NCI-H1092 (cell line): ENCODE measurements at regions not wholly inside any gene's neighbourhood (a gene's known extent, or its start where the extent isn't known, plus 50 kb on each side); places are given as distances from the start of the nearest gene placed in this dataset.
"Not testable (repeated sequence)": the region's sequence is repeated elsewhere in the genome, so short reads cannot be mapped to it uniquely, and the experiment has no call there.

ENCODE experiments used
- DNase-seq: peaks from one replicate; lab custom pipeline; 2025; lab: John Stamatoyannopoulos, UW

DNA sequence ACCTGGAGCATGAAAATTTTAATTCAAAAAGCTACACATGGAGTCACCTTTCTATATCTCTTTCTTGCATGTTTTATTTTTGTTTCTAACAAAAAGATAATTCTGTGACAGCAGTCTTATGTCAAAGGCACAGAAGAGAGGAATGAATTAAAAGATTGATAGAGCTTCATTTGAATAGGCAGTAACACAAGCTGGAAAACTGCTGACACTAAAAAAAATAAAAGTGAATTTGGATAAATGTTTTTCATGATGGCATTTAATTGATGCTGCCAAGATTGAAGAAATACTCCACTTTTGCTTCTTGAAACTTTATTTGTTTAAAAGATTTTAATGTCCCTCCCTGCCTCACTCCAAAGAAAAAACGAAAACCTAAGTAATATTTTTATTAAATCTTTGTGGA lies 887.4 kb downstream of the PLA2G4A start:
- no peak for DNase-seq

DNA sequence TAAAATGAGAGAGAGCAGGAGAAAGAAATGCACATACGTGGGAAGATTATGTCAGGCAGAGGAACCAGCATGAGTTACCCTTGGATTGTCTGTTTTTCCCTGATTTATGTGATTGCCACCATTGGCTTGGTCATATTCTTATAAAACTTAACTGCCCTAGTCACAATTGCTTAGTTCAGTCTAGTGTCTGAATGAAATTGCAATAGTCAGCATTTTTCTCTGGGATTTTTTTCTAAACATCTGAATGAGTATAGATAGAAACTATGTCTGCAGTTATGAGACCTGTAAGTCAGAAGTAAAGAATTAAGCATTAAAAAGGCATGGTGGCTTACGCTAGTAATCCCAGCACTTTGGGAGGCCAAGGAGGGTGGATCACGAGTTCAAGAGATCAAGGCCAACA lies 889.8 kb downstream of the PLA2G4A start:
- DNase-seq, result no peak

DNA sequence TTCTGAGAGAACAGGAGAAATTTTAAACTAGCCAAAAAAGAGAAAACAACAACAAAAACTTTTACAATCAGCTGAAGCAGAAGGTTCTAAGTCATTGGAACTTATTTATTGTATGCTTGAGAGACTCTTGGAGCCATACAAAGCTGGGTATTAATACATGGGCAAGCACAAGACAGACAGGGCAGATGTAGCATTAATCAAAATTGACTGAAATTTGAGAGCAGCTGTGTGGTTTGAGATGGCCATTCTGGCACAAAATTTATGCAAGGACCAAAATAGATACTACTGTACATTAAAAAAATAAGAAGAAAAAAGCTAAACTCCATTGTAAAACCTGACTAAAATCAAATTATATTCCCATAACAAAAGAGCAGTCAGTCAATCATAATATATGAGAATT lies 892.5 kb downstream of the PLA2G4A start:
- no peak for DNase-seq

DNA sequence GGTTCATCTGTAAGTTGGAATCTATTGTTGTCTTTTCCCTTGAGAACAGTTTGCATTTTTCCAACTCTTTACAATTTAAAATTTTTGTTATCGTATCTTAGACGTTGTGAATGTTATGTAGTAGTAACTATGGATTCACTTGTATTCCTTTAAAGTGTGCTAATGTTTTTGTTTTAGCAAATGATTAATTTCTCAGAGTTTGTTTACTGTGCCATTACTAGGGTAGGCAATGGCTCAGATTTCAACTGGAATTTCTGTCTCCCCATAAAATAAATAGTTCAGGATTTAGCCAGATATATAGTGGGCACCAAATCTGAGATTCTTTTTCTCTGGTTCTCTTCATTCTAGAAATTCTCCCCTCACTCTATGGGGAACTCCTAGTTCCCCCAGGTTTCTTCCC lies 896.5 kb downstream of the PLA2G4A start:
- DNase-seq, result no peak

DNA sequence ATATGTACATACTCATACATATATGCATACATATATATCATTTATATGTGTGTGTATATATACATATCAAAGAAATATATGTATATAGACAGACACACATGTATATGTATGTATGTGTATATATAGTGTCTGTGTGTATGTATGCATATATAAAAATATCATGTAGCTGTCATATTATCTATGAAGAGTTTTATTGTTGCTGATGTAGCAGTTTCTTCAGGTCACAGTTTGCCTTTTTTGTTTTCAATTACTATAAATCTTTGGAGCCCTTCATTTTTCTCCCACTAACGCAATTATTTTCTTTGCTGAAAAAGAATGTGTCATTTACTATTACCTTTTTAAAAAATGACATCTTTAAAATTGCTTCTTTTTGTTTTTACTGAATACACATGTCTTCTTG lies 904.5 kb downstream of the PLA2G4A start:
- no peak for DNase-seq

DNA sequence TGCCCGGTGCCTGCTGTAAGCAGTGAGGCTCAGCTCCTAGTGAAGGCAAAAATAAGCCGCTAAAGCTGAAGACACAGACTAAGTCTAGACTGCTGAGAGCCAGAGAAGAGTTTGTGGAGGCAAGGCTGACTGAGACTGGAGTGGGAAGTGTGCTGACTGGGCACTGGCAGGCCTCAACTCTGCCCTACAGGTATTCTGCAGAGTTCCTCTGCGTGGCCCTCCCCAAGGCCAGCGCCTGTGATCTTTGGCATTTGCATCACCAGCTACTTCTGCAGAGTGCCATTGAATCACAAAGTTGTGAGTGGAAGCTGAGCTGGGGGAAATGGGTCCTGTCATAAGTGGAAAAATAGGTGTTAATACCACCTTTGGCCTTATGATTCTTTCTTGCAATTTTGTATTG lies 905.7 kb downstream of the PLA2G4A start:
- no peak for DNase-seq

DNA sequence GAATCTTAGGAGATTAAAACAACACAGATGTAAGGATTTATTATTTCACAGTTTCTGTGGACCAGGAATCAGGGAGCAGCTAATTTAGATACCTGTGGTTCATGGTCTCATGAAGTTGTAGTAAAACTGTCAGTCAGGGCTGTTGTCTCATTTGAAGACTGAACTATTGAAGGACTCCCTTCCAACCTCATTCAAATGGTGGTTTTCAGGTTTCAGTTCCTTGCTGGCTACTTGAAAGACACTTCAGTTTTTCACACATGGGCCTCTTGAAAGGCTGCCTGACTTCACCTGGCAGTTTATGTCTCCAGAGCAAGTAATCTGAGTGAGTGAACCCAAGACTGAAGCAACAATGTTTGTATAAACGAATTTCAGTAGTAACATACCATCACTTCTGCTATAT lies 915.9 kb downstream of the PLA2G4A start:
- no peak for DNase-seq

DNA sequence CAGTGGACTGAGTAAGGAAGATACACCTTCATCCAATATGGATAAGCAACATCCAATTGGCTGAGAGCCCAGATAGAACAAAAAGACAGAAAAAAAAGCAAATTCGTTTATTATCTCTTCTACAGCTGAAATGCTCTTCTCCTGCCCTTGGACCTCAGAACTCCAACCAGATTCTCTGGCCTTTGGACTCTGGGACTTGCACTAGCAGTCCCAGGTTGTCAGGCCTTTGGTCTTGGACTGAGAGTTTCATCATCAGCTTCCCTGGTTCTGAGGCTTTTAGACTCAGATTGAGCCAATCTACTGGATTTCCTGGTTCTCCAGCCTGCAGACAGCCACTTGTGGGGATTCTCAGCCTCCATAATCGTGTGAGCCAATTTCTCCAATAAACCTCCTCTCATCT lies 926.8 kb downstream of the PLA2G4A start:
- DNase-seq, result no peak

DNA sequence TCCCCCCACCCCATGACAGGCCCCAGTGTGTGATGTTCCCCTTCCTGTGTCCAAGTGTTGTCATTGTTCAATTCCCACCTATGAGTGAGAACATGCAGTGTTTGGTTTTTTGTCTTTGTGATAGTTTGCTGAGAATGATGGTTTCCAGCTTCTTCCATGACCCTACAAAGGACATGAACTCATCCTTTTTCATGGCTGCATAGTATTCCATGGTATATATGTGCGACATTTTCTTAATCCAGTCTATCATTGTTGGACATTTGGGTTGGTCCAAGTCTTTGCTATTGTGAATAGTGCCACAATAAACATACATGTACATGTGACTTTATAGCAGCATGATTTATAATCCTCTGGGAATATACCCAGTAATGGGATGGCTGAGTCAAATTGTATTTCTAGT lies 927.9 kb downstream of the PLA2G4A start:
- DNase-seq, result not testable (repeated sequence)

DNA sequence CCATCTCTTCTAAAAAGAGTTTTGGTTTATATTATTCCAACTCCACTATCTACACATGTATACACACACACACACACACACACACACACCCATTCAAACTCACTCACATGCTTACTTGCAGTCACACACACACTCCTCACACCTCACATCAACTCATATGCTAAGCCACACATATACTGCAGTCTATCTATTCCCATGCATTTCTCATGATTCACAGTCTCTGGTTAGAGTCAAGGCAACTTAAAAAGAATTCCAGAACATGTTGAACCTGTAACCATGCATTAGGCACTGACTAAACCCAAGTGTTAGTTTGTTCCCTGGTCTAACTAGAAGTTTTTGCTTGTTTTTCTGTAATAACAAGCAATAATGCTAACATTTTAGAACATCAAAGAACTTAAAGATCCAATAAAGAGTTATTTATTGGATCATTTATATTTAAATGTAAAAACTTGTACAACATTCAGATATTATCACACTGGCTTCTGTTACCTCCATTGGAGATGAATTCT lies 931.1 kb downstream of the PLA2G4A start:
- no peak for DNase-seq

DNA sequence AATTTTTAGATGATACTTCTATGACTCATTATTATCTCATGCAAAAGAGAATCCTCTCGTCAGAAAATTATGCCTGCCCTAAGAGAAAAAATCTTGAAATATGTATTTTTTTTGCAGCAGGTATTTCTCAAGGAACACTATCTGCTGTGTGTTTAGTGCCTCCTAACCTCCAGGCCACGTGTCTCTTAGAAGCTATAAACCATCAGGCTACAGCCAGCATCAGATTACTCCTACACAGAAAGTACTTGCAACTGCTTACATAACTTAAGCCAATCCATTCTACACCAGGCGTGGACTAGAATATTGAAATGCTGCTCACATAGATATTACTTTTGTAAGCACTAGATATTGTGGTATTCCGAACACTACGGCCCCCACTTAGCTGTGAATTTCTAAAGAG lies 933.4 kb downstream of the PLA2G4A start:
- DNase-seq, result no peak

DNA sequence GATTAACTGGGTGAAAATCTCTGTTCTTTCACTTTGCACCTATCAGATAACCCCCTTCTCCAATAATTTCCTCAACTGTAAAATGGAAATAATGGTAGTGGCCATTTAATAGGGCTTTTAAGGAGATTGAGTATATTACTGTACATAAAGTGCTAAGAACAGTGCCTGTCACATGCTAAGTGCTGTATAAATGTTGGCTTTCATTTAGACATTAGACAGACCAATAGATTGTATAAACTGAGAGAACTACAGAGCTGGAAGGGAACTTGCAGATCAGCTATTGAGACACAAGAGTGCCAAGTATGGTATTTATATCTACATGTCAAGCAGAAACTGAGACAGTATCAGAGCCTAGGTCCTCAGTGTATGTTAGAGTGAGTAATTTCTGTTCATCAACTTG lies 934.7 kb downstream of the PLA2G4A start:
- DNase-seq, result no peak

DNA sequence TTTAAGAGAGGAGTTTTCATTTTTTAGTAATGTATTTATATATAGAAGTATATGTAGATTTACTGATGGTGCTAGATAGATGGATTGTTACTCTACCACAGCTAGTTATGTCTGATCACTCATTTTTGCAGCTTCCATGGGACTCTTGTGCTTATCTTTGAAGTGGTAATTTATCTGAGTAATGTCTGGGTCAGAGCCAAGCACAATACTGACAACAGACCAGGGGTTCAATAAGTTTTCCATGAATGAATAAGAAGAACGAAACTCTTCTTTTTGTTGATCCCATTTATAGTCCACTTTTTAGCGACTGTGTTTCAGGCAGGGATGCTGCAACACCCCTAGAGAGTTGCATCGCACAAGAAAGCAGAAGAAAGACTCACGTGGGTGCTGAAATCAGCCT lies 935.2 kb downstream of the PLA2G4A start:
- DNase-seq, result no peak

DNA sequence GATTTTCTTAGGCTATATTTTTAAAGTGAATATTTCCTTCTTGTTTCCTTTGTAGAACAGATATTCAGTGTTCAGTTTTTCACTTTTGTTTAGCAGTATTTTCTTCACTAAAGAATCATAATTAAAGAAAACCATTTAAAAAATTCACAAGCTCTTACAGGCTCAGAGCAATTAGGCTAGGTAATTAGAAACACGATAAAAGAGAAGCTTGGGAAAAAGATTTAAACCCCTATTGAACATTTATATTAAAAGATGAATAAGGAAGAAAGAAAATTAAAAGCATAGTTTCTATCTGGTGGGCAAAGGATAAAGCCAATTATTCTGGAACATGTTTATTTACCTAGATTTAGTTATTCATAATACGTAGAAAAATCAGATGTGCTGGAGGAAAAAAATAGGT lies 942.6 kb downstream of the PLA2G4A start:
- no peak for DNase-seq

DNA sequence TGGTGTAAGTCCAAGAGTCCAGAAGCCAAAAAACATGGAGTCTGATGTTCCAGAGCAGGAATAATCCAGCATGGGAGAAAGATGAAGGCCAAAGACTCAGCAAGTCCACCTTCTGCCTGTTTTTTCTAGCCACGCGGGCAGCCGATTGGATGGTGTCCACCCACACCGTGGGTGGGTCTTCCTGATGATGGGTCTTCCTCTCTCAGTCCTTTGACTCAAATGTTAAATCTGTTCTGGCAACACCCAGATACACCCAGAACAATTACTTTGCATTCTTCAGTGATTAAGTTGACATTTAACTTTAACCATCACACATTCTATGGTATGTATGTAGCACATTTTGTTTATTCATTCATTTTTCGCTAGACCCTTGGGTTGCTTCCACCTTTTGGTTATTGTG lies 944.4 kb downstream of the PLA2G4A start:
- no peak for DNase-seq

DNA sequence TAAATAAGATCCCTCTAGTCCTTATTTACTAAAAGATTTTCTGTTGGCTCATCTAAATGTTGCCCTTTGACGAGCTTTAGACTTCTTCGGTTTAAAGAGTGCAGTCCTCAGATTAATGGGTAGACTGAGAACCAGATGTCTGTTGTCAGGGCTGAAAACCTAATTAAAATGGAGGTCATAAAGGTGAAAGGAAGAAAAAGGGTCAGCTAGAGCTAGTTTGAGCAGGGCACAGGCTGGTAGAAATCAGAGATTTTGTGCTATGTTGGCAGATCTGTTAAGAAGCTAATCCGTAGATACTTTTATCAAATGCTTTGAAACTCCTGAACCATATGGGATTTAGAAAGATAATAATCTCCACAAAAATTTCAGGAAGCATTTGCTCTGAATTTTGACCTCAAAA lies 959.0 kb downstream of the PLA2G4A start:
- DNase-seq, result no peak

DNA sequence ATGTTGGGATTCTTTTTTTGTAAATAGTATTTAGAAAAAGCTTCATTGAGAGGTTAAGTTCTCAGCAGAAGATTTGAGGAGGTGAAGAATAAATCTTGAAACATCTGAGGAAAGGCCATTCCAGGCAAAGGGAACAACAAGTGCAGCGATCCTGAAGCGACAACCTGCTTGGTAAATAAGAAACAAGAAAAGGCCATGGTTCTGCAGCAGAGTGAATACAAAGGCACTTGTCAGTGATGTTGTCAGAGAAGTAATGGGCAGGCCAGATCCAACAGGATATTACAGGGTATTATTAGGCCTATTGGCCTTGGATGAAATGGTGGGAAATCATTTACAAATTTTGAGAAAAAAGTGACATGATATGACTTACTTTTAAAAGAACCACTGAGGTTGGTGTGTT lies 960.0 kb downstream of the PLA2G4A start:
- DNase-seq, result no peak

DNA sequence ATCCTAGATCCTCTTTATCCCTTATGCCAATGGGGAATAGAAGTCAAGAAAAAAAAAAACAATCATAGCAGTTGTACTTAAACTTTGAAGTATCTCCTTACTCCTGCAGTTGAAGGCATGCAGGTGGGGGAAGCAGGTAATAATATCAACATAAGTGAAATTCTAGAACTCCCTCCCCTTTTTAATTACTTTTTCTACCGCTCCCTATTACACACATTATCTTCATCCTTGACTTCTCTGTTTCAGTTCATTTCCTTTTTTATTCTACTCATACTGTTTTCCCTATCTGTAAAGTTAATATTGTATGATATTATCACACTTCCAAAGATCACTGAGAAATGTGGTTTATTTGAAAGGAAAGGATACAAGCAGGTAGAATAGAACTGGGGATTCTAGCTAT lies 962.0 kb downstream of the PLA2G4A start:
- DNase-seq, result no peak

DNA sequence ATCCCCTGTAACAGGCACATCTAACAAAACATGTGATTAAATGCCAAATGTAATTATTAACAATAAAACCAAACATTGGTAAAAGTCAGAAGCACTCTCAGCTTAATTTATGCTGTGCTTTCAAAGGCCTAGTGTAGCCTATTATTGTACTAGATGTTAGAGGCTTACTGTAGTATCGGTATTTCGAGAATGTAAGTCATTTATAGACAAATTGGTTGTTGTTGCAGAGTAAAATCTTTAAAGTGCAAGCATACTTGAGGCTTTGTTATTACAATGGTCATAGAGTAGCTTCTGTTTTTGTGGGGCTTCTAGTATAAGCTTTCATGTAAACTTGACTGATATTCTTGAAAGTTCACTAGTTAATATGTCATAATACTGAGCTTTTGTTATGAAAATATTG lies 965.8 kb downstream of the PLA2G4A start:
- DNase-seq, result no peak

DNA sequence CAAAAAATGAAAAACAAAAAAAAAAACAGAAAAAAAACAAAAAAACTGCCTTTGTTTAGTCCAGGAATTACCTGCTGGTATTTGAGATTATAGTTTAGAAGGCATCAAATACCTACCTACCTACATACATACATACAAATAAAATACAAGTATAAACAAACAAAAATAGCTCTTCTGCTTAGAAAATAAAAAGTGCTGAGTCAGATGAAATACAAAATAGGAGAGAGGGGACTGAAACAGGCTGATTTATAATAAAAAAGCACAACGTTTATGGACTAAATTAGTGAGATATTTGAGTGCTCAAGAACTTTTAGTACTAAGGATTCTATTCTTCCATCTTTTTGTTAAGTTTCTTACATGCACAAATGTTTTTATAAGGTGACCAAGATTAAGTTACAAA lies 980.8 kb downstream of the PLA2G4A start:
- DNase-seq, result no peak

DNA sequence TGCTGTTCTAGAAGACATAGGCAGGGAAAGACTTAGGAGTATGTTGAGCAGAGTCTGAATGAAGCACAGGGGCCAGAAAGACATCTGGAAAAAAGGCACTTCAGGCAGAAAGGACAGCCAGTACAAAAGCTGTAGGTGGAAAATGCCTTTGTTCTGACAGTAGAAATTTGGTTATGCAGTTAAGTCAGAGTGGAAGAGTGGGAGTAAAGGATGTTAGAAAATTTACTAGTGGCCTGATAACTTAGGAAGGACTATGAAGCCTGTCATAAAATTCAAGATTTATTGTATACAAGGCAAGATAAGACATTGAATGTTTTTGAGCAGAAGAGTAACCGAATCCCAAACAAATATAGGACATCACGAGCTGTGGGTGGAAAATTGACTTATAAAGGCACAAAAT lies 987.9 kb downstream of the PLA2G4A start:
- DNase-seq, result no peak

DNA sequence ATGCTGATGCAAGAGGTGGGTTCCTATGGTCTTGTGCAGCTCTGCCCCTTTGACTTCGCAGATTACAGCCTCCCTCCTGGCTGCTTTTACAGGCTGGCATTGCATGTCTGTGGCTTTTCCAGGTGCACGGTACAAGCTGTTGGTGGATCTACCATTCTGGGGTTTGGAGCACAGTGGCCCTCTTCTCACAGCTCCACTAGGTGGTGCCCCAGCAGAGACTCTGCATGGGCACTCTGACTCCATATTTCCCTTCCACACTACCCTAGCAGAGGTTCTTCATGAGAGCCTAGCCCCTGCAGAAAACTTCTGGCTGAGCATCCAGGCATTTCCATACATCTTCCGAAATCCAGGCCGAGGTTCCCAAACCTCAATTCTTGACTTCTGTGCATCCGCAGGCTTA lies 989.0 kb downstream of the PLA2G4A start:
- DNase-seq, result no peak

DNA sequence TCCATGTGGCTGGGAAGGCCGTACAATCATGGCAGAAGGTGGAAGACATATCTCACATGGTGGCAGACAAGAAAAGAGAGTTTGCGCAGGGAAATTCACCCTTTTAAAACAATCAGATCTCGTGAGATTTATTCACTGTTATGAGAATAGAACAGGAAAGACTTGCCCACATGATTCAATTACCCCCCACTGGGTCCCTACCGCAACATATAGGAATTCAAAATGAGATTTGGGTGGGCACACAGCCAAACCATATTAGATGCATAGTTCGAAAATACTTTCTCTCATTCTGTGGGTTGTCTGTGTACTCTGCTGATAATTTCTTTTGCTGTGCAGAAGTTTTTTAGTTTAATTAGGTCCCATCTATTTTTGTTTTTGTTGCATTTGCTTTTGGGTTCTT lies 990.3 kb downstream of the PLA2G4A start:
- DNase-seq, result no peak

DNA sequence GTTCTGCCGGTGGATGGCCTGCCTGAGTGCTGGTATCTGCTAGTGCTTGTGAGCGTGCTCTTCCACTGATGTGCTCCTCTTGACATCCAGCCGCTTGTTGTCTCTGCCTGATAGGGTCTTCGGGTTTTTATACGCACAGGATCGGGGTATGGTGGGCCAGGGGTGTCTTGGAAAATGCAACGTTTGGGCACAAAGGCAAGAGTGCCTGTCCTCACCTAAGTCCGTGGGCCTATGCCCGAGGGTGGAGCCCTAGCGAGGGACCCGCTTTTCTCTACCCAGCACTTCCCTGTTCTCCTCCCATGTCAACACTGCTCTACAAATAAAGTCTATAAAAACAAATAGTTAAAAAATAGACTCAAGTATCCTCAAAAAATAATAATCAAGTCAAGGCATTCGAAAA lies 1007.8 kb downstream of the PLA2G4A start:
- DNase-seq, result no peak

DNA sequence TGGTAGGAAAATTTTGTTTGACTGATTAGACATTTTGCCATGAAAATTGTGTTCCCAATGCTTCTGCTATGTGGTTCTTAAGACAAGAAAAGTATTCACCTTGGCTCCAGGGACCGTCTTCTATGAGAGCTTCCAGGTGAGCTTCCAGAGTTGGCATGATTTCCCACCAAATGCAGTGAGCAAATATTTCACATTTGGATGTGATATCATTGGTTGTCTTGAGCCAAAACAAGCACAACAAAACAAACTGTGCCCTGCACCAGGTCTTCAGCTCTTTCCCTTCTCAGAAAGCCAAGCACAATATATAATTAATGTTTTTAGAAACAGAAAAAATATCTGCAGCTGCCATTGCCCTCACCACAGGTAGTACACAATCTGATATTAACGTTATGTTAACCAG lies 1009.0 kb downstream of the PLA2G4A start:
- peak; percentile 54 for DNase-seq
